Loucy (cell line): ENCODE measurements at regions not wholly inside any gene's neighbourhood (a gene's known extent, or its start where the extent isn't known, plus 50 kb on each side); places are given as distances from the start of the nearest gene placed in this dataset.

ENCODE experiments used
- CTCF ChIP-seq: fragments of 200-600 bp; sonication (generic); conservative IDR thresholded peaks from 2 replicates; pipeline ENCODE4 v1.5.1; 2014; ENCODE audit warnings: mild to moderate bottlenecking, antibody characterized with exemption, low read length
- EZH2phosphoT487 ChIP-seq: fragments of 200-600 bp; IDR thresholded peaks from 2 replicates; pipeline ENCODE4 v1.6.1; 2018; ENCODE audit warnings: antibody characterized with exemption, mild to moderate bottlenecking, moderate library complexity, borderline replicate concordance

- TF ChIP-seq CTCF (no peak), EZH2phosphoT487 (no peak)
These were observed 533.5 kb downstream of the RBFOX1 start for GRCh38 chr16:7866144-7866543.
